HG02943 (cell line): ENCODE measurements at regions not wholly inside any gene's neighbourhood (a gene's known extent, or its start where the extent isn't known, plus 50 kb on each side); places are given as distances from the start of the nearest gene placed in this dataset.
"Not testable (repeated sequence)": the region's sequence is repeated elsewhere in the genome, so short reads cannot be mapped to it uniquely, and the experiment has no call there.

Experiments used
- ATAC-seq: cut with Tn5 transposase; IDR thresholded peaks from one replicate; pipeline ENCODE4 v1.9.1; 2021; ENCODE audit warnings: mild to moderate bottlenecking, low read depth, moderate library complexity; ENCODE audit not compliant: unreplicated experiment

GRCh38 chr7:16098585-16099179 is 322.7 kb downstream of the CRPPA start:
- no peak for ATAC-seq

GRCh38 chr7:16098058-16098457 is 323.3 kb downstream of the CRPPA start:
- no peak for ATAC-seq

- ATAC-seq, result no peak
These were observed 326.0 kb downstream of the CRPPA start for GRCh38 chr7:16095171-16095950.

- ATAC-seq, result no peak
These were observed 326.7 kb downstream of the CRPPA start for GRCh38 chr7:16094651-16095050.

GRCh38 chr7:16092711-16093110 is 328.6 kb downstream of the CRPPA start:
- ATAC-seq, result no peak

GRCh38 chr7:16091701-16092310 is 329.5 kb downstream of the CRPPA start:
- no peak for ATAC-seq

- no peak for ATAC-seq
These were observed 331.5 kb downstream of the CRPPA start for GRCh38 chr7:16089801-16090200.

- ATAC-seq, result no peak
These were observed 332.1 kb downstream of the CRPPA start for GRCh38 chr7:16089191-16089590.

- no peak for ATAC-seq
These were observed 334.6 kb downstream of the CRPPA start for GRCh38 chr7:16086743-16087142.

- ATAC-seq, result not testable (repeated sequence)
These were observed 335.6 kb downstream of the CRPPA start for GRCh38 chr7:16085780-16086179.

- no peak for ATAC-seq
These were observed 336.5 kb downstream of the CRPPA start for GRCh38 chr7:16084875-16085274.

GRCh38 chr7:16084370-16084769 is 337.0 kb downstream of the CRPPA start:
- no peak for ATAC-seq

- ATAC-seq, result no peak
These were observed 337.4 kb downstream of the CRPPA start for GRCh38 chr7:16083931-16084330.

- no peak for ATAC-seq
These were observed 341.2 kb downstream of the CRPPA start for GRCh38 chr7:16080131-16080530.

GRCh38 chr7:16079723-16080122 is 341.6 kb downstream of the CRPPA start:
- no peak for ATAC-seq

GRCh38 chr7:16078076-16078952 is 343.0 kb downstream of the CRPPA start:
- peak; percentile 78 for ATAC-seq

GRCh38 chr7:16071246-16071857 is 350.0 kb downstream of the CRPPA start:
- ATAC-seq, result peak; percentile 84

- ATAC-seq, result no peak
These were observed 350.5 kb downstream of the CRPPA start for GRCh38 chr7:16070806-16071205.

- no peak for ATAC-seq
These were observed 351.3 kb downstream of the CRPPA start for GRCh38 chr7:16069998-16070397.

GRCh38 chr7:16068183-16068582 is 353.2 kb downstream of the CRPPA start:
- ATAC-seq, result no peak
